Heart right ventricle (tissue), 16 donors: ENCODE measurements at regions not wholly inside any gene's neighbourhood (a gene's known extent, or its start where the extent isn't known, plus 50 kb on each side); places are given as distances from the start of the nearest gene placed in this dataset.

Experiments
- ATAC-seq, 8 donors: fragments of 200-7000 bp; cut with Tn5 transposase; one replicate each; pipeline ENCODE4 v1.9.1; 2020; ENCODE audit warnings: mild to moderate bottlenecking in 8 of 8, moderate library complexity in 8 of 8, moderate number of reproducible peaks in 1 of 8
- DNase-seq, 2 donors: peaks; one replicate each; pipeline ENCODE4 v3.0.0-alpha.2; 2020
- H3K27ac ChIP-seq, 10 donors: fragments of 200-600 bp; sonication (generic) in 2 of 10; one replicate each; pipeline versions ENCODE4 v1.5.0 to v1.8.0; 2020 to 2022; ENCODE audit warnings: mild to moderate bottlenecking in 3 of 10
- H3K27me3 ChIP-seq, 7 donors: fragments of 200-600 bp; one replicate each; pipeline ENCODE4 v1.8.0; 2021 to 2022; ENCODE audit warnings: mild to moderate bottlenecking in 2 of 7
- H3K36me3 ChIP-seq, 9 donors: fragments of 200-600 bp; sonication (generic) in 1 of 9; one replicate each; pipeline versions ENCODE4 v1.5.0 to v1.8.0; 2020 to 2022; ENCODE audit warnings: mild to moderate bottlenecking in 2 of 9
- H3K4me1 ChIP-seq, 9 donors: fragments of 200-600 bp; sonication (generic) in 1 of 9; one replicate each; pipeline versions ENCODE4 v1.5.0 to v1.8.0; 2020 to 2022; ENCODE audit warnings: mild to moderate bottlenecking in 4 of 9
- H3K4me3 ChIP-seq, 10 donors: fragments of 200-600 bp; sonication (generic) in 2 of 10; one replicate each; pipeline versions ENCODE4 v1.5.0 to v1.8.0; 2020 to 2022; ENCODE audit warnings: mild to moderate bottlenecking in 7 of 10, moderate library complexity in 2 of 10
- H3K9me3 ChIP-seq, 11 donors: fragments of 200-600 bp in 10 of 11; sonication (generic) in 2 of 11; one replicate each; pipeline versions ENCODE4 v1.5.0 to v1.8.0; 2013 to 2022; ENCODE audit warnings: mild to moderate bottlenecking in 2 of 11, control low read depth in 1 of 11, moderate library complexity in 1 of 11
- WGBS, 2 donors: extraction: QIAGEN DNeasy Blood & Tissue Kit; methylation state at CpG; one replicate each; pipeline ENCODE4 v1.1.7; 2013; ENCODE audit warnings: inconsistent platforms in 1 of 2; 5-methylcytosine and 5-hydroxymethylcytosine counted together
- intact Hi-C, 10 donors: fragments of 100-400 bp; cut with DNase I; formaldehyde crosslinking; loops; one replicate each; pipeline versions ENCODE4 v1.11.1 to v1.14.2; 2022
- TF ChIP-seq, protein P1 (sequence below), 9 donors: fragments of 200-600 bp; sonication (generic) in 2 of 9; IDR thresholded peaks; one replicate each; pipeline versions ENCODE4 v1.5.0 to v1.8.0; 2021 to 2022; ENCODE audit warnings: antibody characterized with exemption in 9 of 9, mild to moderate bottlenecking in 5 of 9, moderate library complexity in 1 of 9
- donor health status: Arrhythmogenic right ventricular cardiomyopathy.
- donor health status: ischemic (EF 13 %, LVEDD 7.1; RV severe dilation, severe dysfunction).
- donor health status: healthy with polysubstance abuse.
- donor health status: DM: no; HTN: yes; CAD: no.
- donor health status: DM: no; HTN: no; CAD: no.
- donor health status: ischemic (EF 25% LVEDD 6.9; RV normal size, moderate dysfunction).
- donor health status: ischemic (EF 25% LVEDD 5.7; RV mildly dilated, moderate dysfunction).
- donor health status: healthy.
- donor health status: DM: yes; HTN: yes; CAD: no.
- donor health status: Ischemic cardiomyopathy.
- donor health status: ischemic (EF 35%, LVEDD 5.7; RV mildly dilated, moderate dysfunction).
- donor health status: nonischemic (EF 11% LVEDD 7.7; RV severe dilation, severe dysfunction).
- donor health status: DM: yes; HTN: yes; CAD: no.
- donor health status: PGD.
- donor health status: ischemic (EF 29% LVEDD 5.4; RV normal size, mild dysfunction).
- donor health status: nonischemic (EF 23%, LVEDD 6.1; RV moderate dilation, normal function).

- 70 to 74% methylated on average over 4 of the region's 4 CpGs for WGBS, 2 donors
- intact Hi-C loops, result no loop called here
Measured at GRCh38 chr15:63434576-63435186, 53.0 kb upstream of the CA12 start.

GRCh38 chr15:63435204-63435820 lies 53.7 kb upstream of the CA12 start:
- Histone ChIP-seq H3K27me3 (no peaks in the 10 kb centered on the region), H3K27ac (no peak overlapping the region), H3K36me3 (no peaks in the 10 kb centered on the region), H3K4me1 (peaks cover 5 to 31% (median 14%) of the 10 kb centered on the region in 9 donors), H3K9me3 (no peaks in the 10 kb centered on the region), H3K4me3 (no peak overlapping the region)
- no peak for ATAC-seq
- DNase-seq, result no peak
- TF ChIP-seq, protein P1, sequence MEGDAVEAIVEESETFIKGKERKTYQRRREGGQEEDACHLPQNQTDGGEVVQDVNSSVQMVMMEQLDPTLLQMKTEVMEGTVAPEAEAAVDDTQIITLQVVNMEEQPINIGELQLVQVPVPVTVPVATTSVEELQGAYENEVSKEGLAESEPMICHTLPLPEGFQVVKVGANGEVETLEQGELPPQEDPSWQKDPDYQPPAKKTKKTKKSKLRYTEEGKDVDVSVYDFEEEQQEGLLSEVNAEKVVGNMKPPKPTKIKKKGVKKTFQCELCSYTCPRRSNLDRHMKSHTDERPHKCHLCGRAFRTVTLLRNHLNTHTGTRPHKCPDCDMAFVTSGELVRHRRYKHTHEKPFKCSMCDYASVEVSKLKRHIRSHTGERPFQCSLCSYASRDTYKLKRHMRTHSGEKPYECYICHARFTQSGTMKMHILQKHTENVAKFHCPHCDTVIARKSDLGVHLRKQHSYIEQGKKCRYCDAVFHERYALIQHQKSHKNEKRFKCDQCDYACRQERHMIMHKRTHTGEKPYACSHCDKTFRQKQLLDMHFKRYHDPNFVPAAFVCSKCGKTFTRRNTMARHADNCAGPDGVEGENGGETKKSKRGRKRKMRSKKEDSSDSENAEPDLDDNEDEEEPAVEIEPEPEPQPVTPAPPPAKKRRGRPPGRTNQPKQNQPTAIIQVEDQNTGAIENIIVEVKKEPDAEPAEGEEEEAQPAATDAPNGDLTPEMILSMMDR (IDR thresholded peaks at IDR 0.05), result no peak
- WGBS, 2 donors, result 97 to 99% methylated on average over 9 of the region's 9 CpGs
- intact Hi-C loops, result no loop called here

More at GRCh38 chr15:63434576-63435186, 53.0 kb upstream of the CA12 start:
- Histone ChIP-seq H3K27ac (no peak overlapping the region), H3K27me3 (no peaks in the 10 kb centered on the region), H3K9me3 (no peaks in the 10 kb centered on the region), H3K4me1 (peaks cover 5 to 33% (median 14%) of the 10 kb centered on the region in 9 donors), H3K36me3 (no peaks in the 10 kb centered on the region), H3K4me3 (no peak overlapping the region)
- ATAC-seq, result no peak
- TF ChIP-seq, protein P1 (IDR thresholded peaks at IDR 0.05), result no peak
- no peak for DNase-seq

DNA sequence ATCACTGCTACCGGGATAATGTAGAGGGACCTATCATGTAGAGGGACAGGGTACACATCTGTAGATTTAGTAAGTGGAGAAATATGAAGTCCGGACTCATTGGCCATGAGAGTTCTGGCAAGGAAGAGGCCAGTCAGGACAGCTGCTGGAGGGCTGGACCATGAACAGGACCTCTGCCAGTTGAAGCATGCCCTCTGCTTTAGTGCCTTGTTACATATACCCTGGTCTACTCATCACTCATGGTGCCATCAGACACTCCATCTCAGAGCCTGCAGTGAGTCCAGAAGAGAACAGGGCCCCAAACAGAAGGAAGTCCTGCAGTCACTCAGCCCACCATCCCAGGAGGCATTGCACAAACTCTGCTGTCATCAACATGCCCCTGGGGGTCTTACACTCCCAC lies 54.7 kb upstream of the CA12 start:
- no peaks in the 10 kb centered on the region for H3K27me3 ChIP-seq
- H3K4me3 ChIP-seq, result no peak overlapping the region
- 62 to 81% methylated on average over 2 of the region's 2 CpGs for WGBS, 2 donors
- peak in 2 of 8 donors; percentile 4 to 5 for ATAC-seq
- peaks cover 5 to 27% (median 14%) of the 10 kb centered on the region in 9 donors for H3K4me1 ChIP-seq
- TF ChIP-seq, protein P1 (IDR thresholded peaks at IDR 0.05), result no peak
- intact Hi-C loops, result no loop called here
- DNase-seq, result no peak
- peak overlapping the region in 8 of 10 donors; percentile 35 to 80 (median 52) for H3K27ac ChIP-seq
- no peaks in the 10 kb centered on the region for H3K9me3 ChIP-seq
- H3K36me3 ChIP-seq, result no peaks in the 10 kb centered on the region

GRCh38 chr15:63436872-63437375 lies 55.3 kb upstream of the CA12 start:
- TF ChIP-seq, protein P1 (IDR thresholded peaks at IDR 0.05), result peak in 4 of 9 donors; percentile 14 to 27 (median 20)
- WGBS, 2 donors, result 7 to 8% methylated on average over 3 of the region's 3 CpGs
- H3K27ac ChIP-seq, result peak overlapping the region in 9 of 10 donors; percentile 35 to 80 (median 48)

More at GRCh38 chr15:63436872-63437375, 55.3 kb upstream of the CA12 start:
- peak; percentile 81 to 86 for DNase-seq
- peak; percentile 70 to 94 (median 87) for ATAC-seq
- intact Hi-C loops, result no loop called here
- Histone ChIP-seq H3K4me3 (no peak overlapping the region), H3K27me3 (no peaks in the 10 kb centered on the region), H3K9me3 (no peaks in the 10 kb centered on the region), H3K36me3 (no peaks in the 10 kb centered on the region), H3K4me1 (peaks cover 5 to 27% (median 14%) of the 10 kb centered on the region in 9 donors)
